GM12873 (cell line): ENCODE measurements at regions not wholly inside any gene's neighbourhood (a gene's known extent, or its start where the extent isn't known, plus 50 kb on each side); places are given as distances from the start of the nearest gene placed in this dataset.

Source experiments
- TF ChIP-seq, protein P1 (sequence below): IDR thresholded peaks from 2 replicates; pipeline ENCODE4 v1.5.1; 2012; ENCODE audit warnings: low read depth, mild to moderate bottlenecking, moderate library complexity, low read length, control low read depth; ENCODE audit not compliant: insufficient read depth; ENCODE audit errors: missing control alignments

DNA sequence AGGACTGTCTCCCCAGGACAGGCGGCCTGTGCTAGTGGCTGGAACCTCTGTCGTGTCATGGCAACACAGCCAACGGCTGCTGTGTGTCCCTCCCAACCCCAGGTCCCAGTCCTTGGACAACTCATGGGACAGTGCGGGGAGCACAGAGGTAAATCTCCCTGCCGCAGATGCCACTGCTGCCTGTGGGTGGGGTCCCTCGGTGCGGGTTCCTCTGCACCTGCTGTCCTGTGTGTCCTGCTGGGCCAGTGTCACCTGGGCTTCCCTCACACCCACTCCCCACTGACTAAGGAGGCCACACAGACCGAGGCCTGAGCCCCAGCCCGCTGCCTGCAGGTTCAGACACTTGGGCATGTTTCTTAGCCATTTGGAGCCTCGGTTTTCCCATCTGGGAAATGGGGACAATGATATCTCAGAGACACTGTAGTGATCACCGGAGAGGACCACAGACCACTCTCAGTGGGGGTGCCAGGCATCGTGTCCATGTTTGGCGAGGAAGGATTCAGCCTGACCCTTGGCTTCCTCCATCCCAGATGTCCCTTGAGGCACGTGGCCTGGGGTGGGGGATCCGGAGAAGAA is 96.5 kb downstream of the SIK1 start:
- TF ChIP-seq, protein P1, sequence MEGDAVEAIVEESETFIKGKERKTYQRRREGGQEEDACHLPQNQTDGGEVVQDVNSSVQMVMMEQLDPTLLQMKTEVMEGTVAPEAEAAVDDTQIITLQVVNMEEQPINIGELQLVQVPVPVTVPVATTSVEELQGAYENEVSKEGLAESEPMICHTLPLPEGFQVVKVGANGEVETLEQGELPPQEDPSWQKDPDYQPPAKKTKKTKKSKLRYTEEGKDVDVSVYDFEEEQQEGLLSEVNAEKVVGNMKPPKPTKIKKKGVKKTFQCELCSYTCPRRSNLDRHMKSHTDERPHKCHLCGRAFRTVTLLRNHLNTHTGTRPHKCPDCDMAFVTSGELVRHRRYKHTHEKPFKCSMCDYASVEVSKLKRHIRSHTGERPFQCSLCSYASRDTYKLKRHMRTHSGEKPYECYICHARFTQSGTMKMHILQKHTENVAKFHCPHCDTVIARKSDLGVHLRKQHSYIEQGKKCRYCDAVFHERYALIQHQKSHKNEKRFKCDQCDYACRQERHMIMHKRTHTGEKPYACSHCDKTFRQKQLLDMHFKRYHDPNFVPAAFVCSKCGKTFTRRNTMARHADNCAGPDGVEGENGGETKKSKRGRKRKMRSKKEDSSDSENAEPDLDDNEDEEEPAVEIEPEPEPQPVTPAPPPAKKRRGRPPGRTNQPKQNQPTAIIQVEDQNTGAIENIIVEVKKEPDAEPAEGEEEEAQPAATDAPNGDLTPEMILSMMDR, result no peak

DNA sequence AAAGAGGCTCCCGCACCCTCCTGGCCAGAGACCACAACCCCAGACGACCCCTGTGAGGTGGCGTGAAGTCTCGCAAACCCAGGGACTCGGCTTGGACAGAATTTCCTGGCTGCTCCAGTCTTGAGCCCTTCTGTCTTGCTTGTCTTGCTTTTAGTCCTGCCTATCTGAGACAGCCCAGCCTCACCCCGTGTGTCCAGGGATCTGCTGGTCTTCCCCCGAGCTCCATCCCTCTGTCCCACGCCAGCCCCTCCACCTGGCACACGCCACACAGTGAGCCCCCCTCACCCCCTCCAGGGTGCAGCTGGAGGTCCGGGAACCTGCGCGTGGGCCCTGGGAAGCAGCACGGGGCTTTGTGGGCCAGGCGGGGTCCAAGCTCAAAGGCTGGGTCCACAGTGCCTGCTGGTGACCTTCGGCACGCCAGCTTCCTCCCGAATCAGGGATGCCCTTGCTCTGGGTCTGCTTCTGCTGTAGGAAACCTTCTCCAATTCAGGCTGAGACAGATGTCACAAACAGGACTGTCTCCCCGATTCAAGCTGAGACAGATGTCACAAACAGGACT is 97.1 kb downstream of the SIK1 start:
- TF ChIP-seq, protein P1, result no peak

DNA sequence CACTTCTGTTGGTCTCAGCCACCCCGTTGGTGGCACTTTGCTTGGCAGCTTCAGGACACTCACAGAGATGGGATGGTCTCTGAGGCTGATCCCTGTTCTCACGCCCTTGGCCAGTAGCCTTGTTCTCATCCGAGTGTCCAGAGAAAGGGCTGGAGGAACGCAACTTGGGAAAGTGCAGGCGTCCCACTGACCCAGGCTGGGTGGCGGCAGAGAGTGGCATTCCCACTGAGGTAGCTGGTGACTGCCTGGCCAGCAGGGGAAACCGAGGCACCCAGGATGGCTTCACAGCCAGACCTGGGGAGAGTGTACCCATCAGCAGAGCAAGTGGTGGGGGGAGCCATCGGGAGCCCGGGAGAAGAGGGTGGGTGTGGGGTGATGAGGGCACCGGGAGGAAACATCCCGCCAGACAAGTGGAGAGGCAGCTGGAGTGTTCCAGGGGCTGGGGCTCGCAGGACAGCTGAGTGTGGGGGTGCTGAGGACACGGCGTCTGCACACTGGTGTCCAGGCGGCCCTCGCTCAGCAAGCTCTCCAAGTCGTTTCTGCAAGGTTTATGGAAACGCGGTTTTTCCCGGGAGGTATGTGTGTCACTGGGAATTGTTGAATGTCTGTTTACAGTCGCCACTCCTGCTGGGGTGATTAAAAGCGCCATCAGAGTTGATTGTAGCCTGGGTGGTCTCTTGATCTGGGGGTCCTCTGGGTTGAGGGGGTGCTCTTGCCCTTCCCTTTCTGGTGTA is 97.8 kb downstream of the SIK1 start:
- TF ChIP-seq, protein P1, result no peak

DNA sequence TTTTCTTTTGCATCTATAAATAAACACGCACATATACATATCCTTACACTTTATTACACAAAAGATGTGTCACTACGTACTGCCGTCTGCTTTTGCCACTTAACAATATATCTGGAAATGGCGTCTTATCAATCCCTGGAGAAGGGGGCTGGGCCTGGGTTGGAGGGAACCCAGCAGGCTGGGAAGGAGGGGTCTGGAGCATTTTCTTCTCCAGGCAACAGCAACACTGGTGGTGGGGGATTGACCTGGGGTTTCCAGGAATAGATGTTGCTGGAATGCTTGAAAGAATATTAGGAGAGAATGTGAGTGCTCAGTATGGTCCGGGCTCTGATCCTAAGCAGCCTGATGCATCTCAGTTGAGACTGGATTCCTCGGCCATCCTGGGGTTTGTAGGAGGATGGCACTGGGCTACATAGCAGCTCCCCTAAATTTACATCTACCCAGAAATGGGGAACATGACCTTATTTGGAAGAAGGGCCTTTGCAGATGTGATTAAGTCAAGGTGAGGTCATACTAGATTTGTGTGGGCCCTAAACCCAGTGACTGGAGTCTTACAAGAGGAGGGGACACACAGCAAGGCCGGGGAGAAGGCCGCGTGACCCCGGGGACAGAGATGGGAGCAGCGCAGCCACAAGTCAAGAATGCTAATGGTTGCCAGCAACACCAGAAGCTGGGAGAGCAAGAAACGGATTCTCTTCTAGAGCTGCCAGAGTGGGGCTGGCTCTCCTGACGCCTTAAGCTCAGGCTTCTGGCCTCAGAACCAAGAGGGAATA is 98.6 kb downstream of the SIK1 start:
- TF ChIP-seq, protein P1, result no peak

DNA sequence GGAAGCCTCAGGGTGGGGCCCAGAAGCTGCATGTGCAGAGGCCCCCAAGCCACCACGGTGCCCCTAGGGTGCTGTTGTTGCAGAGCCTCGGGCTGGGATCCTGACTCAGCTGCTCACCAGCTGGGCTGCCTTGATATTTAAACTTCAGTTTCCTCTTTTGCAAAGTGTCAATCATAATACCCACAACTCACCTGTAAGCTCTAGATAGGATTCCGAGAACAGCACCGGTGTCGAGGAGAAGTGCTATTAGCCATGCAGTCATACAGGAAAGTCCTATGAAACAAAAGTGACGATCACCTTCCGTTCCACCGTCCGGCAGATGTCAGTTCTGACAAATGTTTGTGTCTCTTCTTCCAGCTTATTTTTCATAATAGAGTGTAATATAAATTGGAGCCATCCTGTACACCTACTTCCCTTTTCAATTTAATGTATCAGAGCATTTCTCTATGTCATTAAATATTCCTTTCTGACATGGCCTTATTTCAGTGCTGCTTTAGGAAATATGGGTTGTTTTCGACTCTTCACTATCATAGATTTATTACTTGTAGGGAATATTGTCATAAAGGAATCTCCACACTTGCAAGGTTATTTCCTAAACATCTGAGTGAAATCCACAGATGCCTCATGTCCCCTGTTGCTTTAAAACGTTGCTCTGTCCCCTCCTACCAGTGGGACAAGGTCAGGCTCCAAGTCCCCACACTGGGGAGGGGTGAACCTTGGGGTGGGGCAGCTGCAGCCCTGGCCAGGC is 100.8 kb downstream of the SIK1 start:
- TF ChIP-seq, protein P1, result no peak

DNA sequence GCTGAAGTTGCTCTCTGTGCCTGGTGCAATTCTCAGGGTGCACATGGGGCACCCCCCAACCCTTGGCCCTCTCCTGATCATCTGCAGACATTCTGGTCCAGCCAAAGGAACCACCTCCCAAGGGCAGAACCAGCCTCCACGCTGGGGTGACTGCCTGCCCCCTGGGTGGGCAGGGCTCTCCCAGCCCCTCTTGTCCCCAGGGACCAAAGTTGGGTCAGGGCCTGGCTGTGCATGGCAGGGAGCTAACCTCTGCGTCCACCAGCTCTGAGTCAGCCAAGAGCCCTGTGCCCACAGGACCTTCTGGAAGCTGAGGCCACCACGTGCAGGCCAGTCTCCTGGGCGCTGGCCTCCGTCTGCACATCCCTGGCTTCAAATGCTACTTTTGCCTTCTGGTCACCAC is 101.9 kb downstream of the SIK1 start:
- TF ChIP-seq, protein P1, result no peak
